Prostate gland (tissue), 2 donors: ENCODE measurements at regions not wholly inside any gene's neighbourhood (a gene's known extent, or its start where the extent isn't known, plus 50 kb on each side); places are given as distances from the start of the nearest gene placed in this dataset.

Source experiments
- DNase-seq: peaks from one replicate; pipeline ENCODE4 v3.0.0-alpha.2; 2019; ENCODE audit warnings: low spot score
- H3K27ac ChIP-seq, 2 donors: fragments of 200-600 bp; sonication (generic); 2 replicates each; pipeline ENCODE4 v1.5.1; 2017 to 2019
- H3K27me3 ChIP-seq: fragments of 200-600 bp; sonication (generic); replicated peaks from 2 replicates; pipeline ENCODE4 v1.5.1; 2019; ENCODE audit not compliant: insufficient read depth
- H3K36me3 ChIP-seq, 2 donors: fragments of 200-600 bp; sonication (generic); 1 replicate in 1 of 2; 2 replicates in 1 of 2; pipeline versions ENCODE4 v1.5.1 to v1.8.1; 2017 to 2019
- H3K4me1 ChIP-seq: fragments of 200-600 bp; sonication (generic); replicated peaks from 2 replicates; pipeline ENCODE4 v1.5.1; 2019
- H3K4me3 ChIP-seq, 2 donors: fragments of 200-600 bp; sonication (generic); 2 replicates each; pipeline ENCODE4 v1.5.1; 2017 to 2019
- H3K9me3 ChIP-seq: fragments of 200-600 bp; sonication (generic); 2 replicates; pipeline ENCODE4 v1.5.1; 2017
- POLR2A ChIP-seq: fragments of 450-650 bp; IDR thresholded peaks from one replicate; pipeline ENCODE4 v1.6.1; 2016; ENCODE audit warnings: antibody characterized with exemption, mild to moderate bottlenecking
- POLR2AphosphoS5 ChIP-seq: sonication (generic); formaldehyde crosslinking; IDR thresholded peaks from one replicate; pipeline ENCODE4 v1.6.1; 2017; ENCODE audit warnings: antibody characterized with exemption
- WGBS: methylation state at CpG from one replicate; pipeline ENCODE4 v1.1.5; 2018; 5-methylcytosine and 5-hydroxymethylcytosine counted together
- intact Hi-C: fragments of 100-400 bp; cut with DNase I; formaldehyde crosslinking; loops from one replicate; pipeline ENCODE4 v1.14.2; 2022
- TF ChIP-seq, protein P1 (sequence below), 4 experiments: fragments of 200-600 bp in 2 of 4; fragments of 450-650 bp in 2 of 4; sonication (generic) in 2 of 4; IDR thresholded peaks; 1 replicate in 3 of 4; 2 replicates in 1 of 4; pipeline ENCODE4 v1.5.1; 2016 to 2019; ENCODE audit warnings: antibody characterized with exemption in 4 of 4, mild to moderate bottlenecking in 2 of 4, moderate library complexity in 2 of 4

DNA sequence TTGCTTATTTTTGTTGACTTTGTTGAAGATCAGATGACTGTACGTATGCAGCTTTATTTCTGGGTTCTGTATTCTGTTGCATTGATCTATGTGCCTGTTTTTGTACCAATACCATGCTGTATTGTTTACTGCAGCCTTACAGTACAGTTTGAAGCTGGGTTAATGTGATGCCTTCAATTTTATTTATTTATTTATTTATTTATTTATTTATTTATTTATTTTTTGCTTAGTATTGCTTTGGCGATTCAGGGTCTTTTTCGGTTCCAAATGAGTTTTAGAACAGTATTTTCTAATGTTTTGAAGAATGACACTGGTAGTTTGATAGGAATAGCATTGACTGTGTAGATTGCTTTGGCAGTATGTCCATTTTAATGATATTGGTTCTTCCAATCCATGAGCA is 210.3 kb downstream of the EPM2A start:
- Histone ChIP-seq H3K27me3 (no peaks in the 10 kb centered on the region), H3K9me3 (no peaks in the 10 kb centered on the region), H3K4me3 (no peak overlapping the region), H3K27ac (no peak overlapping the region), H3K36me3 (no peaks in the 10 kb centered on the region), H3K4me1 (no peaks in the 10 kb centered on the region)
- WGBS: 95% methylated on average over 3 of the region's 3 CpGs
- no peak for TF ChIP-seq POLR2A
- no peak for TF ChIP-seq POLR2AphosphoS5
- TF ChIP-seq, protein P1, sequence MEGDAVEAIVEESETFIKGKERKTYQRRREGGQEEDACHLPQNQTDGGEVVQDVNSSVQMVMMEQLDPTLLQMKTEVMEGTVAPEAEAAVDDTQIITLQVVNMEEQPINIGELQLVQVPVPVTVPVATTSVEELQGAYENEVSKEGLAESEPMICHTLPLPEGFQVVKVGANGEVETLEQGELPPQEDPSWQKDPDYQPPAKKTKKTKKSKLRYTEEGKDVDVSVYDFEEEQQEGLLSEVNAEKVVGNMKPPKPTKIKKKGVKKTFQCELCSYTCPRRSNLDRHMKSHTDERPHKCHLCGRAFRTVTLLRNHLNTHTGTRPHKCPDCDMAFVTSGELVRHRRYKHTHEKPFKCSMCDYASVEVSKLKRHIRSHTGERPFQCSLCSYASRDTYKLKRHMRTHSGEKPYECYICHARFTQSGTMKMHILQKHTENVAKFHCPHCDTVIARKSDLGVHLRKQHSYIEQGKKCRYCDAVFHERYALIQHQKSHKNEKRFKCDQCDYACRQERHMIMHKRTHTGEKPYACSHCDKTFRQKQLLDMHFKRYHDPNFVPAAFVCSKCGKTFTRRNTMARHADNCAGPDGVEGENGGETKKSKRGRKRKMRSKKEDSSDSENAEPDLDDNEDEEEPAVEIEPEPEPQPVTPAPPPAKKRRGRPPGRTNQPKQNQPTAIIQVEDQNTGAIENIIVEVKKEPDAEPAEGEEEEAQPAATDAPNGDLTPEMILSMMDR (IDR thresholded peaks at IDR 0.05): no peak
- intact Hi-C loops: no loop called here
- DNase-seq: no peak

DNA sequence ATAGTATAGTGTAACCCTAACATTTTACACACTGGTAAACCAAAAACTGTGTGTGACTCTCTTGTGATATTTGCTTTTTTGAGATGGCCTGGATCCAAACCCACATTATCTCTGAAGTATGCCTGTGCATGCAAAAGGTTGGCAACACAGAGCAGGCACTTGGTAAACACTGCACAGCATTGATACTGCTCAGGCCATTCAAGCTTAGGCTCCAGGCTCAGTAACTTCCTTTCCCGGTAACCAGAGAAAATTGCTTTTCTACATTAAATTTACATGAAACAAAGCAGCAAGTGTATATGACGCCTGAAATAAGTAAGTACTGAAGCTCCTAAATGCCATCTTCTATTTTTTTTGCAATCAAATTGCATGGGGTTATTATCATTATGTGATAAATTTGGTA is 205.7 kb downstream of the EPM2A start:
- intact Hi-C loops: no loop called here
- Histone ChIP-seq H3K4me3 (no peak overlapping the region), H3K9me3 (no peaks in the 10 kb centered on the region), H3K27ac (no peak overlapping the region), H3K27me3 (no peaks in the 10 kb centered on the region), H3K4me1 (no peaks in the 10 kb centered on the region), H3K36me3 (no peaks in the 10 kb centered on the region)
- WGBS: 32% methylated on average over 2 of the region's 2 CpGs
- no peak for TF ChIP-seq POLR2AphosphoS5
- TF ChIP-seq, protein P1 (IDR thresholded peaks at IDR 0.05): no peak
- no peak for TF ChIP-seq POLR2A
- DNase-seq: no peak

DNA sequence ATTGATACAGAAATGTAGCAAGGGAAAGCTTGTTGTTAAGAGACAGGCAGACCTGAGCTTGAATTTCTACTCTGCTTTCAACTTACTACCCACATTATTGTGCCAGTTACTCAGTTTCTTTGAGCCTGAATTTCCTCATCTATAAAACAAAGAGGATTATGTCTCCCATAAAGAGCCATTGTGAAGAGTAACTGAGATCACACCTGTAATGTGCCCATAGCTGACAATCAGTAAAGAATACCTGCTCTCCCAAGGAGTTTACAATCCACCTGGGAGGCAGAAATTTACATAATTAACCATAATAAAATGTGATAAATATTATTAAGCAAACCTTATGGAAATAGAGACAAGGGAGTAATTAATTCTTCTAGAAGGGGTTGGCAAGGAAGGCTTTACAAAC is 204.9 kb downstream of the EPM2A start:
- DNase-seq: no peak
- no peaks in the 10 kb centered on the region for H3K9me3 ChIP-seq
- no peak overlapping the region for H3K27ac ChIP-seq
- no peaks in the 10 kb centered on the region for H3K27me3 ChIP-seq
- no peaks in the 10 kb centered on the region for H3K4me1 ChIP-seq
- TF ChIP-seq, protein P1 (IDR thresholded peaks at IDR 0.05): no peak
- TF ChIP-seq POLR2A (no peak), POLR2AphosphoS5 (no peak)
- no peaks in the 10 kb centered on the region for H3K36me3 ChIP-seq
- intact Hi-C loops: no loop called here
- no peak overlapping the region for H3K4me3 ChIP-seq

DNA sequence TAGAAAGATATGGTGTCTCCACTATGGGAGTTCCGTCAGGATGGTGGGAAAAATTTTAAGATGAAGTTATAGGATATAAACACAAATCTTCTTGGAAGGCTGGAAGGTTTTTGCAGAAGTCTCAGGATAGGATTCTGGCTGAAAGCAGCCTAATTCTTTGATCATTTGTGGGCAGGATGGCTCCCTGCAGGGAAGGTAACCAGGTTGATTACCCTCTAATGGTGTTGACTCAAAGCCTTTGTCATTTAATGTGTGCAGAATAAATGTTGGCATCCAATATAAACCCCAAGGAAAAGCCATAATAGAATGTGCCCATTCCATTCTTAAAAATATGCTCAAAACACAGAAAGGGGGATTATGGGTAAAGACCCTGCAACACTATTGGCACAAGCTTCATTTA is 204.3 kb downstream of the EPM2A start:
- Histone ChIP-seq H3K9me3 (no peaks in the 10 kb centered on the region), H3K27me3 (no peaks in the 10 kb centered on the region), H3K36me3 (no peaks in the 10 kb centered on the region), H3K4me3 (no peak overlapping the region), H3K27ac (no peak overlapping the region), H3K4me1 (no peaks in the 10 kb centered on the region)
- WGBS: 67% methylated on average over 1 of the region's 1 CpG
- DNase-seq: no peak
- TF ChIP-seq POLR2AphosphoS5 (no peak), POLR2A (no peak)
- TF ChIP-seq, protein P1 (IDR thresholded peaks at IDR 0.05): no peak
- intact Hi-C loops: no loop called here

DNA sequence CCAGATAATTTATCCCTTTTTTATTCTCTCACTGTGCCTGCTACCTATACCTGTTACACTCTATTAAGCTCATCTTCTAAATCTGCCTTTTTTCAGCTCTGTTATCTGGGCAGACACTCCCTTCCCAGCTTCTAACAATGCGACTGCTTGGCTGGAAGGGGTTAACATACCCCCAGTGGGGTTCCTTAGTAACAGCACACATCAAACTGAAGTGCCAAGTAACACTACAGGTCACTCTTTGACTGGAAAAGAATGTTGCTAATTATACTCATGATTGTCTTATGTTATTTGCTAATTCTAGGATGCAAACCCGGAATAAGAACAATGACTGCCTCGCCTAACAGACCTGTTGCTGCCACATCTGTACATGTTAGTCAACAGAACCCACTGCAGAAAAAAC is 203.5 kb downstream of the EPM2A start:
- Histone ChIP-seq H3K27ac (no peak overlapping the region), H3K9me3 (no peaks in the 10 kb centered on the region), H3K4me1 (no peaks in the 10 kb centered on the region), H3K27me3 (no peaks in the 10 kb centered on the region), H3K36me3 (no peaks in the 10 kb centered on the region), H3K4me3 (no peak overlapping the region)
- intact Hi-C loops: no loop called here
- DNase-seq: no peak
- WGBS: 67% methylated on average over 3 of the region's 3 CpGs
- no peak for TF ChIP-seq POLR2A
- TF ChIP-seq POLR2AphosphoS5: no peak
- TF ChIP-seq, protein P1 (IDR thresholded peaks at IDR 0.05): no peak
